GM23338 (cell line): ENCODE measurements at regions not wholly inside any gene's neighbourhood (a gene's known extent, or its start where the extent isn't known, plus 50 kb on each side); places are given as distances from the start of the nearest gene placed in this dataset.

Source experiments
- ATAC-seq: fragments of 200-7000 bp; cut with Tn5 transposase; 3 replicates; pipeline ENCODE4 v1.9.1; 2020
- DNase-seq: peaks from one replicate; pipeline ENCODE4 v3.0.0-alpha.2; 2015; ENCODE audit warnings: low spot score
- H2AFZ ChIP-seq: fragments of 200-600 bp; sonication (generic); 2 replicates; pipeline ENCODE4 v1.8.0; 2016; ENCODE audit warnings: antibody characterized with exemption, mild to moderate bottlenecking, moderate library complexity
- H3F3A ChIP-seq: fragments of 200-600 bp; sonication (generic); replicated peaks from 2 replicates; pipeline ENCODE4 v1.8.0; 2017; ENCODE audit warnings: antibody characterized with exemption, mixed run types, low read depth
- H3K27ac ChIP-seq: fragments of 200-600 bp; sonication (generic); 2 replicates; pipeline ENCODE4 v1.6.1; 2016; ENCODE audit warnings: low read depth
- H3K27me3 ChIP-seq: fragments of 200-600 bp; sonication (generic); 2 replicates; pipeline ENCODE4 v1.8.0; 2016; ENCODE audit warnings: mild to moderate bottlenecking, mixed run types, moderate library complexity; ENCODE audit not compliant: insufficient read depth
- H3K36me3 ChIP-seq: fragments of 200-600 bp; sonication (generic); 2 replicates; pipeline ENCODE4 v1.8.0; 2016; ENCODE audit warnings: mild to moderate bottlenecking; ENCODE audit not compliant: insufficient read depth
- H3K4me1 ChIP-seq: fragments of 200-600 bp; sonication (generic); 2 replicates; pipeline ENCODE4 v1.8.0; 2016; ENCODE audit warnings: mild to moderate bottlenecking, moderate library complexity; ENCODE audit not compliant: insufficient read depth
- H3K4me2 ChIP-seq: fragments of 200-600 bp; sonication (generic); 2 replicates; pipeline ENCODE4 v1.7.1; 2017; ENCODE audit warnings: mixed run types
- H3K4me3 ChIP-seq: fragments of 200-600 bp; sonication (generic); 2 replicates; pipeline ENCODE4 v1.6.1; 2016; ENCODE audit warnings: mixed run types
- H3K79me2 ChIP-seq: fragments of 200-600 bp; sonication (generic); replicated peaks from 2 replicates; pipeline ENCODE4 v1.8.0; 2017; ENCODE audit warnings: mild to moderate bottlenecking; ENCODE audit not compliant: insufficient read depth
- H3K9me2 ChIP-seq: fragments of 200-600 bp; sonication (generic); 2 replicates; pipeline ENCODE4 v1.8.0; 2017; ENCODE audit not compliant: insufficient read depth
- H4K20me1 ChIP-seq: fragments of 200-600 bp; sonication (generic); replicated peaks from 2 replicates; pipeline ENCODE4 v1.8.0; 2017; ENCODE audit warnings: mild to moderate bottlenecking; ENCODE audit not compliant: insufficient read depth
- H3K27ac Mint-ChIP-seq: 2 replicates; pipeline ENCODE4 v1.8.0; 2020; ENCODE audit warnings: inconsistent platforms, mild to moderate bottlenecking, moderate library complexity, mixed read lengths
- H3K27me3 Mint-ChIP-seq: 3 replicates; pipeline ENCODE4 v1.8.0; 2022; ENCODE audit warnings: low read depth, mild to moderate bottlenecking, moderate library complexity, mixed read lengths, inconsistent platforms; ENCODE audit not compliant: insufficient read depth, poor library complexity
- H3K36me3 Mint-ChIP-seq: 3 replicates; pipeline ENCODE4 v1.8.0; 2021; ENCODE audit warnings: low read depth, mild to moderate bottlenecking, inconsistent platforms, moderate library complexity, mixed read lengths
- H3K4me1 Mint-ChIP-seq: 3 replicates; pipeline ENCODE4 v1.8.0; 2020; ENCODE audit warnings: mild to moderate bottlenecking, inconsistent platforms, mixed read lengths
- H3K4me3 Mint-ChIP-seq: 3 replicates; pipeline ENCODE4 v1.8.0; 2021; ENCODE audit warnings: moderate library complexity, mild to moderate bottlenecking, inconsistent platforms, mixed read lengths
- H3K9me3 Mint-ChIP-seq: 3 replicates; pipeline ENCODE4 v1.8.0; 2020; ENCODE audit warnings: moderate library complexity, mild to moderate bottlenecking, inconsistent platforms, mixed read lengths
- CREB1 ChIP-seq: fragments of 250-450 bp; sonication (Bioruptor Pico); IDR thresholded peaks from 2 replicates; pipeline ENCODE4 v1.5.0; 2020; ENCODE audit warnings: low read depth, mild to moderate bottlenecking, moderate library complexity
- EZH2 ChIP-seq: fragments of 200-600 bp; sonication (generic); IDR thresholded peaks from one replicate; pipeline ENCODE4 v1.8.0; 2017; ENCODE audit warnings: antibody characterized with exemption, mild to moderate bottlenecking, low read depth; ENCODE audit not compliant: unreplicated experiment
- EZH2phosphoT487 ChIP-seq: fragments of 200-600 bp; sonication (generic); IDR thresholded peaks from one replicate; pipeline ENCODE4 v1.8.1; 2018; ENCODE audit warnings: antibody characterized with exemption; ENCODE audit not compliant: unreplicated experiment
- JUNB ChIP-seq: IDR thresholded peaks from one replicate; pipeline ENCODE4 v1.6.1; 2016; ENCODE audit warnings: antibody characterized with exemption; ENCODE audit not compliant: unreplicated experiment
- NANOG ChIP-seq: IDR thresholded peaks from 2 replicates; pipeline ENCODE4 v1.6.1; 2016; ENCODE audit warnings: antibody characterized with exemption, borderline replicate concordance
- POLR2AphosphoS5 ChIP-seq: IDR thresholded peaks from 2 replicates; pipeline ENCODE4 v1.6.1; 2016; ENCODE audit warnings: antibody characterized with exemption, low read depth
- STAT1 ChIP-seq: IDR thresholded peaks from one replicate; pipeline ENCODE4 v1.6.1; 2016; ENCODE audit warnings: antibody characterized with exemption; ENCODE audit not compliant: unreplicated experiment
- ZNF114 ChIP-seq: fragments of 250-450 bp; sonication (Bioruptor Pico); IDR thresholded peaks from 2 replicates; pipeline ENCODE4 v1.5.0; 2020; ENCODE audit warnings: mild to moderate bottlenecking, moderate library complexity
- ZNF331 ChIP-seq: fragments of 250-450 bp; sonication (Bioruptor Pico); IDR thresholded peaks from 2 replicates; pipeline ENCODE4 v1.5.0; 2020; ENCODE audit warnings: low read depth, mild to moderate bottlenecking, moderate library complexity
- TF ChIP-seq, protein P1 (sequence below): IDR thresholded peaks from one replicate; pipeline ENCODE4 v1.6.1; 2018; ENCODE audit warnings: antibody characterized with exemption; ENCODE audit not compliant: unreplicated experiment
- TF ChIP-seq, protein P2 (sequence below), 2 experiments: fragments of 200-600 bp in 1 of 2; sonication (generic) in 1 of 2; conservative IDR thresholded peaks; 2 replicates each; pipeline versions ENCODE4 v1.5.1 to v1.6.1; 2016 to 2017; ENCODE audit warnings: antibody characterized with exemption in 2 of 2, low read depth in 2 of 2, mild to moderate bottlenecking in 2 of 2, moderate library complexity in 1 of 2
- TF ChIP-seq, protein P3 (sequence below): fragments of 250-450 bp; sonication (Bioruptor Pico); IDR thresholded peaks from 2 replicates; pipeline ENCODE4 v1.5.0; 2020; ENCODE audit warnings: mild to moderate bottlenecking, moderate library complexity

DNA sequence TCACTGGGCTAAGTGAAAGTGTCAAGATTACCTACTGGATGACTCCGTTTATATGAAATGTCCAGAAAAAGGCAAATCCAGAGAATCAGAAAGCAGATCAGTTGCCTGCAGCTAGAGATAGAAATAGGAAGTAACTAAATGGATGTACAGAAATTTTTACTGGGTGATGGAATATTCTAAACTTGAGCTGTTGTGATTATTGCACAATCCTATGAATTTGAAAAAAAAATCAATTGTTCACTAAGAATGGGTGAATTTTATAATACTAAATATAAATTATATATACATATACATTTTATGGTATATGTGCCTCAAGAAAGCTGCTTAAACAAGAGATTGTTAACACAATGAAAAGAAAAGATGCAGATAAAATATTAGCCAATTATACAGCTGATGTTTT lies 181.1 kb upstream of the C16orf82 start:
- Mint-ChIP-seq H3K4me1 (no peaks in the 10 kb centered on the region), H3K27ac (no peak overlapping the region), H3K27me3 (peaks cover 2% of the 10 kb centered on the region), H3K4me3 (no peak overlapping the region), H3K9me3 (peaks cover 65% of the 10 kb centered on the region), H3K36me3 (peaks cover 9% of the 10 kb centered on the region; the same call in 2 of the 3 replicates)
- Histone ChIP-seq H3K27ac (no peak overlapping the region), H4K20me1 (no peaks in the 10 kb centered on the region), H3F3A (no peaks in the 10 kb centered on the region), H3K4me2 (no peak overlapping the region), H3K27me3 (no peaks in the 10 kb centered on the region), H3K36me3 (no peaks in the 10 kb centered on the region), H3K4me3 (no peak overlapping the region), H3K4me1 (no peaks in the 10 kb centered on the region), H2AFZ (no peak overlapping the region), H3K9me2 (no peaks in the 10 kb centered on the region), H3K79me2 (no peaks in the 10 kb centered on the region)
- DNase-seq: no peak
- TF ChIP-seq NANOG: no peak
- ATAC-seq: no peak

DNA sequence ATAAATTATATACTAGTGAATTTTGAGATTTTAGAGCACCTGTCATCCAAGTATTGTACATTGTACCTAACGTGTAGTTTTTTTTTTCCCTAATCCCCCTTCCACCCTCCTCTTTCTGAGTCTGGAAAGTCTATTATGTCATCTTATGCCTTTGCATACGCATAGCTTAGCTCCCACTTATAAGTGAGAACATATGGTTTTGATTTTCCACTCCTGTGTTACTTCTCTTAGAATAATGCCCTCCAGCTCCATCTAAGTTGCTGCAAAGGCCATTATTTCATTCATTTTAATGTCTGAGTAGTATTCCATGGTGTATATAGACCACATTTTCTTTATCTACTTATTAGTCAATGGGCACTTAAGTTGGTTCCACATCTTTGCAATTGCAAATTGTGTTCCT lies 177.0 kb upstream of the C16orf82 start:
- Mint-ChIP-seq H3K27ac (no peak overlapping the region), H3K36me3 (no peaks in the 10 kb centered on the region; the same call in 2 of the 3 replicates), H3K9me3 (peaks cover 58% of the 10 kb centered on the region), H3K4me3 (no peak overlapping the region), H3K27me3 (peaks cover 2% of the 10 kb centered on the region), H3K4me1 (no peaks in the 10 kb centered on the region)
- no peaks in the 10 kb centered on the region for H3K36me3 ChIP-seq
- H3K27ac ChIP-seq: no peak overlapping the region
- no peaks in the 10 kb centered on the region for H3K9me2 ChIP-seq
- no peak overlapping the region for H3K4me2 ChIP-seq
- H3K4me1 ChIP-seq: no peaks in the 10 kb centered on the region
- H3K27me3 ChIP-seq: no peaks in the 10 kb centered on the region
- DNase-seq: no peak
- H4K20me1 ChIP-seq: no peaks in the 10 kb centered on the region
- no peak overlapping the region for H2AFZ ChIP-seq
- no peaks in the 10 kb centered on the region for H3F3A ChIP-seq
- H3K4me3 ChIP-seq: no peak overlapping the region
- H3K79me2 ChIP-seq: no peaks in the 10 kb centered on the region
- ATAC-seq: no peak
- TF ChIP-seq, protein P1, sequence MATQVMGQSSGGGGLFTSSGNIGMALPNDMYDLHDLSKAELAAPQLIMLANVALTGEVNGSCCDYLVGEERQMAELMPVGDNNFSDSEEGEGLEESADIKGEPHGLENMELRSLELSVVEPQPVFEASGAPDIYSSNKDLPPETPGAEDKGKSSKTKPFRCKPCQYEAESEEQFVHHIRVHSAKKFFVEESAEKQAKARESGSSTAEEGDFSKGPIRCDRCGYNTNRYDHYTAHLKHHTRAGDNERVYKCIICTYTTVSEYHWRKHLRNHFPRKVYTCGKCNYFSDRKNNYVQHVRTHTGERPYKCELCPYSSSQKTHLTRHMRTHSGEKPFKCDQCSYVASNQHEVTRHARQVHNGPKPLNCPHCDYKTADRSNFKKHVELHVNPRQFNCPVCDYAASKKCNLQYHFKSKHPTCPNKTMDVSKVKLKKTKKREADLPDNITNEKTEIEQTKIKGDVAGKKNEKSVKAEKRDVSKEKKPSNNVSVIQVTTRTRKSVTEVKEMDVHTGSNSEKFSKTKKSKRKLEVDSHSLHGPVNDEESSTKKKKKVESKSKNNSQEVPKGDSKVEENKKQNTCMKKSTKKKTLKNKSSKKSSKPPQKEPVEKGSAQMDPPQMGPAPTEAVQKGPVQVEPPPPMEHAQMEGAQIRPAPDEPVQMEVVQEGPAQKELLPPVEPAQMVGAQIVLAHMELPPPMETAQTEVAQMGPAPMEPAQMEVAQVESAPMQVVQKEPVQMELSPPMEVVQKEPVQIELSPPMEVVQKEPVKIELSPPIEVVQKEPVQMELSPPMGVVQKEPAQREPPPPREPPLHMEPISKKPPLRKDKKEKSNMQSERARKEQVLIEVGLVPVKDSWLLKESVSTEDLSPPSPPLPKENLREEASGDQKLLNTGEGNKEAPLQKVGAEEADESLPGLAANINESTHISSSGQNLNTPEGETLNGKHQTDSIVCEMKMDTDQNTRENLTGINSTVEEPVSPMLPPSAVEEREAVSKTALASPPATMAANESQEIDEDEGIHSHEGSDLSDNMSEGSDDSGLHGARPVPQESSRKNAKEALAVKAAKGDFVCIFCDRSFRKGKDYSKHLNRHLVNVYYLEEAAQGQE: no peak
- TF ChIP-seq ZNF114 (CRISPR knock-in tag) (no peak), CREB1 (CRISPR knock-in tag) (no peak), ZNF331 (CRISPR knock-in tag) (no peak), EZH2phosphoT487 (no peak), JUNB (no peak), POLR2AphosphoS5 (no peak), EZH2 (no peak), NANOG (no peak), STAT1 (no peak)
- TF ChIP-seq, protein P2, sequence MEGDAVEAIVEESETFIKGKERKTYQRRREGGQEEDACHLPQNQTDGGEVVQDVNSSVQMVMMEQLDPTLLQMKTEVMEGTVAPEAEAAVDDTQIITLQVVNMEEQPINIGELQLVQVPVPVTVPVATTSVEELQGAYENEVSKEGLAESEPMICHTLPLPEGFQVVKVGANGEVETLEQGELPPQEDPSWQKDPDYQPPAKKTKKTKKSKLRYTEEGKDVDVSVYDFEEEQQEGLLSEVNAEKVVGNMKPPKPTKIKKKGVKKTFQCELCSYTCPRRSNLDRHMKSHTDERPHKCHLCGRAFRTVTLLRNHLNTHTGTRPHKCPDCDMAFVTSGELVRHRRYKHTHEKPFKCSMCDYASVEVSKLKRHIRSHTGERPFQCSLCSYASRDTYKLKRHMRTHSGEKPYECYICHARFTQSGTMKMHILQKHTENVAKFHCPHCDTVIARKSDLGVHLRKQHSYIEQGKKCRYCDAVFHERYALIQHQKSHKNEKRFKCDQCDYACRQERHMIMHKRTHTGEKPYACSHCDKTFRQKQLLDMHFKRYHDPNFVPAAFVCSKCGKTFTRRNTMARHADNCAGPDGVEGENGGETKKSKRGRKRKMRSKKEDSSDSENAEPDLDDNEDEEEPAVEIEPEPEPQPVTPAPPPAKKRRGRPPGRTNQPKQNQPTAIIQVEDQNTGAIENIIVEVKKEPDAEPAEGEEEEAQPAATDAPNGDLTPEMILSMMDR (conservative IDR thresholded peaks at IDR 0.05; ENCODE audit: low read depth in 2 of 2): no peak
- TF ChIP-seq, protein P3, sequence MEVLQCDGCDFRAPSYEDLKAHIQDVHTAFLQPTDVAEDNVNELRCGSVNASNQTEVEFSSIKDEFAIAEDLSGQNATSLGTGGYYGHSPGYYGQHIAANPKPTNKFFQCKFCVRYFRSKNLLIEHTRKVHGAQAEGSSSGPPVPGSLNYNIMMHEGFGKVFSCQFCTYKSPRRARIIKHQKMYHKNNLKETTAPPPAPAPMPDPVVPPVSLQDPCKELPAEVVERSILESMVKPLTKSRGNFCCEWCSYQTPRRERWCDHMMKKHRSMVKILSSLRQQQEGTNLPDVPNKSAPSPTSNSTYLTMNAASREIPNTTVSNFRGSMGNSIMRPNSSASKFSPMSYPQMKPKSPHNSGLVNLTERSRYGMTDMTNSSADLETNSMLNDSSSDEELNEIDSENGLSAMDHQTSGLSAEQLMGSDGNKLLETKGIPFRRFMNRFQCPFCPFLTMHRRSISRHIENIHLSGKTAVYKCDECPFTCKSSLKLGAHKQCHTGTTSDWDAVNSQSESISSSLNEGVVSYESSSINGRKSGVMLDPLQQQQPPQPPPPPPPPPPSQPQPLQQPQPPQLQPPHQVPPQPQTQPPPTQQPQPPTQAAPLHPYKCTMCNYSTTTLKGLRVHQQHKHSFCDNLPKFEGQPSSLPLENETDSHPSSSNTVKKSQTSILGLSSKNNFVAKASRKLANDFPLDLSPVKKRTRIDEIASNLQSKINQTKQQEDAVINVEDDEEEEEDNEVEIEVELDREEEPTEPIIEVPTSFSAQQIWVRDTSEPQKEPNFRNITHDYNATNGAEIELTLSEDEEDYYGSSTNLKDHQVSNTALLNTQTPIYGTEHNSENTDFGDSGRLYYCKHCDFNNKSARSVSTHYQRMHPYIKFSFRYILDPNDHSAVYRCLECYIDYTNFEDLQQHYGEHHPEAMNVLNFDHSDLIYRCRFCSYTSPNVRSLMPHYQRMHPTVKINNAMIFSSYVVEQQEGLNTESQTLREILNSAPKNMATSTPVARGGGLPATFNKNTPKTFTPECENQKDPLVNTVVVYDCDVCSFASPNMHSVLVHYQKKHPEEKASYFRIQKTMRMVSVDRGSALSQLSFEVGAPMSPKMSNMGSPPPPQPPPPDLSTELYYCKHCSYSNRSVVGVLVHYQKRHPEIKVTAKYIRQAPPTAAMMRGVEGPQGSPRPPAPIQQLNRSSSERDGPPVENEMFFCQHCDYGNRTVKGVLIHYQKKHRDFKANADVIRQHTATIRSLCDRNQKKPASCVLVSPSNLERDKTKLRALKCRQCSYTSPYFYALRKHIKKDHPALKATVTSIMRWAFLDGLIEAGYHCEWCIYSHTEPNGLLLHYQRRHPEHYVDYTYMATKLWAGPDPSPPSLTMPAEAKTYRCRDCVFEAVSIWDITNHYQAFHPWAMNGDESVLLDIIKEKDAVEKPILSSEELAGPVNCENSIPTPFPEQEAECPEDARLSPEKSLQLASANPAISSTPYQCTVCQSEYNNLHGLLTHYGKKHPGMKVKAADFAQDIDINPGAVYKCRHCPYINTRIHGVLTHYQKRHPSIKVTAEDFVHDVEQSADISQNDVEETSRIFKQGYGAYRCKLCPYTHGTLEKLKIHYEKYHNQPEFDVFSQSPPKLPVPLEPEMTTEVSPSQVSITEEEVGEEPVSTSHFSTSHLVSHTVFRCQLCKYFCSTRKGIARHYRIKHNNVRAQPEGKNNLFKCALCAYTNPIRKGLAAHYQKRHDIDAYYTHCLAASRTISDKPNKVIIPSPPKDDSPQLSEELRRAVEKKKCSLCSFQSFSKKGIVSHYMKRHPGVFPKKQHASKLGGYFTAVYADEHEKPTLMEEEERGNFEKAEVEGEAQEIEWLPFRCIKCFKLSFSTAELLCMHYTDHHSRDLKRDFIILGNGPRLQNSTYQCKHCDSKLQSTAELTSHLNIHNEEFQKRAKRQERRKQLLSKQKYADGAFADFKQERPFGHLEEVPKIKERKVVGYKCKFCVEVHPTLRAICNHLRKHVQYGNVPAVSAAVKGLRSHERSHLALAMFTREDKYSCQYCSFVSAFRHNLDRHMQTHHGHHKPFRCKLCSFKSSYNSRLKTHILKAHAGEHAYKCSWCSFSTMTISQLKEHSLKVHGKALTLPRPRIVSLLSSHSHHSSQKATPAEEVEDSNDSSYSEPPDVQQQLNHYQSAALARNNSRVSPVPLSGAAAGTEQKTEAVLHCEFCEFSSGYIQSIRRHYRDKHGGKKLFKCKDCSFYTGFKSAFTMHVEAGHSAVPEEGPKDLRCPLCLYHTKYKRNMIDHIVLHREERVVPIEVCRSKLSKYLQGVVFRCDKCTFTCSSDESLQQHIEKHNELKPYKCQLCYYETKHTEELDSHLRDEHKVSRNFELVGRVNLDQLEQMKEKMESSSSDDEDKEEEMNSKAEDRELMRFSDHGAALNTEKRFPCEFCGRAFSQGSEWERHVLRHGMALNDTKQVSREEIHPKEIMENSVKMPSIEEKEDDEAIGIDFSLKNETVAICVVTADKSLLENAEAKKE (CRISPR knock-in tag): no peak
